ENCODE measurements at regions not wholly inside any gene's neighbourhood (a gene's known extent, or its start where the extent isn't known, plus 50 kb on each side); places are given as distances from the start of the nearest gene placed in this dataset.
A peak's percentile ranks its signal among the peaks of the same experiment; 100 is the strongest.
"Not testable (repeated sequence)": the region's sequence is repeated elsewhere in the genome, so short reads cannot be mapped to it uniquely, and the experiment has no call there.

- Histone ChIP-seq H3K27me3 (replicated peaks; ENCODE audit: insufficient read depth) (no peaks in the 10 kb centered on the region), H3K4me3 (no peak overlapping the region), H3K36me3 (no peaks in the 10 kb centered on the region), H3K27ac (no peak overlapping the region), H3K9me3 (no peaks in the 10 kb centered on the region), H3K4me1 (replicated peaks) (no peaks in the 10 kb centered on the region)
- intact Hi-C loops (cut with DNase I), result no loop called here
- 83% methylated on average over 4 of the region's 4 CpGs for WGBS
- TF ChIP-seq POLR2A (IDR thresholded peaks at IDR 0.05) (no peak), POLR2AphosphoS5 (IDR thresholded peaks at IDR 0.05) (no peak), CTCF (IDR thresholded peaks at IDR 0.05) (no peak)
- DNase-seq (ENCODE audit: low spot score), result no peak
Measured at GRCh38 chr2:746697-747096, 69.5 kb upstream of the TMEM18 start.

- H3K27me3 ChIP-seq (replicated peaks; ENCODE audit: insufficient read depth), result no peaks in the 10 kb centered on the region
- WGBS, result 80% methylated on average over 3 of the region's 3 CpGs
- DNase-seq (ENCODE audit: low spot score), result no peak
- H3K9me3 ChIP-seq, result no peaks in the 10 kb centered on the region
- TF ChIP-seq POLR2A (IDR thresholded peaks at IDR 0.05) (no peak), POLR2AphosphoS5 (IDR thresholded peaks at IDR 0.05) (no peak), CTCF (IDR thresholded peaks at IDR 0.05) (no peak)
- no peaks in the 10 kb centered on the region for H3K36me3 ChIP-seq
- intact Hi-C loops (cut with DNase I), result loop anchor here (5.0 kb wide), 1 partner anchor 72 kb away; no protein-coding TSS in a partner anchor
- H3K27ac ChIP-seq, result no peak overlapping the region
- H3K4me3 ChIP-seq, result no peak overlapping the region
- H3K4me1 ChIP-seq (replicated peaks), result no peaks in the 10 kb centered on the region
Measured at GRCh38 chr2:744088-744487, 66.9 kb upstream of the TMEM18 start.

GRCh38 chr2:742221-742620 lies 65.0 kb upstream of the TMEM18 start:
- Histone ChIP-seq H3K9me3 (no peaks in the 10 kb centered on the region), H3K4me3 (no peak overlapping the region), H3K27ac (no peak overlapping the region), H3K27me3 (replicated peaks; ENCODE audit: insufficient read depth) (no peaks in the 10 kb centered on the region), H3K36me3 (no peaks in the 10 kb centered on the region), H3K4me1 (replicated peaks) (no peaks in the 10 kb centered on the region)
- WGBS, result 59% methylated on average over 9 of the region's 9 CpGs
- intact Hi-C loops (cut with DNase I), result loop anchor here (5.0 kb wide), 1 partner anchor 70 kb away; no protein-coding TSS in a partner anchor
- no peak for DNase-seq (ENCODE audit: low spot score)
- TF ChIP-seq CTCF (IDR thresholded peaks at IDR 0.05) (no peak), POLR2AphosphoS5 (IDR thresholded peaks at IDR 0.05) (no peak), POLR2A (IDR thresholded peaks at IDR 0.05) (no peak)

DNA sequence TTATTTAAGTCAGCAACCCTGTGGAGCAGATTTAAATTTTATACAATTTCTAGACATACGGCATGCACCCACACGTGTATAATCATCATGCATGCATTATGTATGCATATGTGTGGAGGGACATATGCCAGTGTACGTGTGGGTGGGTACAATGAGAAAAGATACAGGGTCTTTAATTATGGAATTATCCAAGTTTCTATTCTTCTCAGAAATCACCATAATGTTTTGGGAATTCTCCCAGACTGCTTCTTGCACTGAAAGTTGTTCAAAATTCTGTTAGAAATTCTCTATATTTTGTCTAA lies 63.9 kb upstream of the TMEM18 start:
- 32% methylated on average over 3 of the region's 3 CpGs for WGBS
- H3K27ac ChIP-seq, result peak overlapping the region in 1 of 2 donors; percentile 72
- no peaks in the 10 kb centered on the region for H3K9me3 ChIP-seq
- H3K36me3 ChIP-seq, result no peaks in the 10 kb centered on the region
- H3K27me3 ChIP-seq (replicated peaks; ENCODE audit: insufficient read depth), result no peaks in the 10 kb centered on the region
- intact Hi-C loops (cut with DNase I), result loop anchor here (5.0 kb wide), 1 partner anchor 69 kb away; no protein-coding TSS in a partner anchor
- no peaks in the 10 kb centered on the region for H3K4me1 ChIP-seq (replicated peaks)
- TF ChIP-seq POLR2AphosphoS5 (IDR thresholded peaks at IDR 0.05) (no peak), POLR2A (IDR thresholded peaks at IDR 0.05) (no peak), CTCF (IDR thresholded peaks at IDR 0.05) (no peak)
- no peak for DNase-seq (ENCODE audit: low spot score)
- H3K4me3 ChIP-seq, result peak overlapping the region; percentile 26 to 39

- peak; percentile 60 for DNase-seq (ENCODE audit: low spot score)
- Histone ChIP-seq H3K27ac (peak overlapping the region; percentile 72), H3K4me3 (peak overlapping the region; percentile 26 to 39)
- intact Hi-C loops (cut with DNase I), result loop anchor here (5.0 kb wide), 1 partner anchor 68 kb away; no protein-coding TSS in a partner anchor
- not testable (repeated sequence) for H3K36me3 ChIP-seq; H3K4me1 ChIP-seq (replicated peaks); H3K9me3 ChIP-seq; H3K27me3 ChIP-seq (replicated peaks; ENCODE audit: insufficient read depth)
- 3% methylated on average over 36 of the region's 41 CpGs for WGBS
Measured at GRCh38 chr2:740322-741194, 63.4 kb upstream of the TMEM18 start.

- H3K4me3 ChIP-seq, result peak overlapping the region; percentile 26 to 39
- not testable (repeated sequence) for DNase-seq (ENCODE audit: low spot score); H3K4me1 ChIP-seq (replicated peaks); H3K27me3 ChIP-seq (replicated peaks; ENCODE audit: insufficient read depth); H3K36me3 ChIP-seq; H3K9me3 ChIP-seq
- intact Hi-C loops (cut with DNase I), result loop anchor here (5.0 kb wide), 1 partner anchor 68 kb away; no protein-coding TSS in a partner anchor
- H3K27ac ChIP-seq, result peak overlapping the region; percentile 72
- 1% methylated on average over 23 of the region's 23 CpGs for WGBS
Measured at GRCh38 chr2:739864-740321, 62.7 kb upstream of the TMEM18 start.

Measured in prostate gland (tissue), 2 donors.